K562 (cell line): ENCODE measurements at regions not wholly inside any gene's neighbourhood (a gene's known extent, or its start where the extent isn't known, plus 50 kb on each side); places are given as distances from the start of the nearest gene placed in this dataset.

Experiments
- ATAC-seq: fragments of 200-7000 bp; cut with Tn5 transposase; 3 replicates; pipeline ENCODE4 v1.9.1; 2020; ENCODE audit warnings: moderate library complexity
- BruUV-seq: library from RNA; stranded (reverse); fragments of 400-500 nt; replicated peaks from 2 replicates; lab custom pipeline; 2021; lab: Mats Ljungman, UMichigan
- CTCF ChIA-PET: fragments of 300-600 bp; formaldehyde crosslinking; extraction: SDS; loops from one replicate; lab custom pipeline; 2021; ENCODE audit warnings: low intra/inter-chr PET ratio; lab: Yijun Ruan, JAX
- POLR2A ChIA-PET: fragments of 300-600, 350-650 bp; sonication (Branson Sonifier 250); formaldehyde crosslinking; extraction: SDS; loops from one replicate; lab custom pipeline; 2021; ENCODE audit warnings: antibody characterized with exemption, inconsistent platforms; lab: Yijun Ruan, JAX
- DNase-seq, 4 experiments: peaks; one replicate each; pipeline versions ENCODE4 v3.0.0 to v3.0.0-alpha.2; 2011 to 2018; ENCODE audit warnings: low spot score in 3 of 4, mixed read lengths in 3 of 4; ENCODE audit errors: extremely low read depth in 1 of 4
- FAIRE-seq: peaks from 2 replicates; lab custom pipeline; 2011; peaks lifted over from hg19 to GRCh38; lab: Jason Lieb, UNC
- H2AFZ ChIP-seq: 2 replicates; pipeline ENCODE4 v1.6.0; 2011; ENCODE audit warnings: low read depth, low read length, control low read depth, inconsistent platforms
- H3K27ac ChIP-seq: fragments of 200-600 bp; 3 replicates; pipeline ENCODE4 v1.8.0; 2011; ENCODE audit warnings: low read depth, mild to moderate bottlenecking, control low read depth, inconsistent platforms, low read length, moderate library complexity, mixed read lengths; ENCODE audit errors: extremely low read depth
- H3K27me3 ChIP-seq, 2 experiments: fragments of 300-600 bp in 1 of 2; 2 replicates in 1 of 2; 3 replicates in 1 of 2; pipeline versions ENCODE4 v1.6.0 to v1.8.0; 2011; ENCODE audit warnings: inconsistent platforms in 2 of 2, low read length in 2 of 2, mild to moderate bottlenecking in 1 of 2, mixed read lengths in 1 of 2, moderate library complexity in 1 of 2; ENCODE audit not compliant: control insufficient read depth in 2 of 2, insufficient read depth in 2 of 2
- H3K36me3 ChIP-seq: fragments of 300-600 bp; 3 replicates; pipeline ENCODE4 v1.8.0; 2011; ENCODE audit warnings: mild to moderate bottlenecking, low read length, inconsistent platforms; ENCODE audit not compliant: control insufficient read depth, insufficient read depth
- H3K4me1 ChIP-seq, 2 experiments: fragments of 200-600 bp in 1 of 2; replicated peaks in 1 of 2; 2 replicates in 1 of 2; 3 replicates in 1 of 2; pipeline versions ENCODE4 v1.5.1 to v1.8.0; 2011; ENCODE audit warnings: inconsistent platforms in 2 of 2, low read length in 2 of 2, mild to moderate bottlenecking in 1 of 2, mixed read lengths in 1 of 2, moderate library complexity in 1 of 2; ENCODE audit not compliant: control insufficient read depth in 2 of 2, insufficient read depth in 2 of 2
- H3K4me2 ChIP-seq: 2 replicates; pipeline ENCODE4 v1.6.1; 2011; ENCODE audit warnings: low read length, control low read depth, inconsistent platforms, mixed read lengths; ENCODE audit not compliant: insufficient read depth
- H3K4me3 ChIP-seq: fragments of 200-600 bp; sonication (generic), shearing (Covaris generic); 2 replicates; pipeline ENCODE4 v1.5.1; 2016; ENCODE audit warnings: control low read depth, inconsistent platforms
- H3K79me2 ChIP-seq: fragments of 200-600 bp; 3 replicates; pipeline ENCODE4 v1.8.0; 2011; ENCODE audit warnings: low read length, inconsistent platforms; ENCODE audit not compliant: control insufficient read depth, insufficient read depth
- H3K9ac ChIP-seq, 2 experiments: 2 replicates each; pipeline versions ENCODE4 v1.6.0 to v1.6.1; 2011; ENCODE audit warnings: low read depth in 2 of 2, low read length in 2 of 2, control low read depth in 1 of 2, inconsistent platforms in 1 of 2, mild to moderate bottlenecking in 1 of 2, mixed read lengths in 1 of 2; ENCODE audit not compliant: insufficient read depth in 1 of 2
- H3K9me1 ChIP-seq: one replicate; pipeline ENCODE4 v1.6.0; 2011; ENCODE audit warnings: inconsistent platforms, mild to moderate bottlenecking, low read length, moderate library complexity; ENCODE audit not compliant: control insufficient read depth, insufficient read depth
- H3K9me3 ChIP-seq: replicated peaks from 2 replicates; pipeline ENCODE4 v1.5.1; 2011; ENCODE audit warnings: low read depth, low read length, inconsistent platforms; ENCODE audit not compliant: control insufficient read depth, insufficient read depth
- H4K20me1 ChIP-seq: replicated peaks from 2 replicates; pipeline ENCODE4 v1.6.1; 2011; ENCODE audit warnings: low read length, inconsistent platforms, mixed read lengths; ENCODE audit not compliant: control insufficient read depth, insufficient read depth
- CBX1 ChIP-seq: sonication (generic); IDR thresholded peaks from 2 replicates; pipeline ENCODE4 v1.6.1; 2016; ENCODE audit warnings: antibody characterized with exemption, low read depth, mild to moderate bottlenecking
- FOXA1 ChIP-seq: fragments of 450-650 bp; IDR thresholded peaks from 2 replicates; pipeline ENCODE4 v1.6.1; 2016; ENCODE audit warnings: mild to moderate bottlenecking, borderline replicate concordance
- HMBOX1 ChIP-seq: sonication (generic); IDR thresholded peaks from 2 replicates; pipeline ENCODE4 v1.6.1; 2016
- HNRNPL ChIP-seq: fragments of 200-400 bp; formaldehyde crosslinking; IDR thresholded peaks from 2 replicates; pipeline ENCODE4 v1.6.1; 2017; ENCODE audit warnings: low read depth, mild to moderate bottlenecking, low read length
- MAFK ChIP-seq: IDR thresholded peaks from 2 replicates; pipeline ENCODE4 v1.6.1; 2011; ENCODE audit warnings: low read length, improper control_type of control experiment
- NFE2L1 ChIP-seq: fragments of 450-650 bp; IDR thresholded peaks from 2 replicates; pipeline ENCODE4 v1.6.1; 2016; ENCODE audit warnings: missing genetic modification characterization, low read depth, mild to moderate bottlenecking, missing compliant biosample characterization, moderate library complexity, borderline replicate concordance
- SMAD4 ChIP-seq: fragments of 250-450 bp; sonication (Bioruptor Pico); conservative IDR thresholded peaks from 2 replicates; pipeline ENCODE4 v1.8.0; 2021; ENCODE audit warnings: inconsistent platforms, mild to moderate bottlenecking, moderate library complexity
- SNIP1 ChIP-seq: fragments of 450-650 bp; IDR thresholded peaks from 2 replicates; pipeline ENCODE4 v1.7.1; 2017; ENCODE audit warnings: low read depth, mild to moderate bottlenecking
- TCF7 ChIP-seq: sonication (generic); IDR thresholded peaks from 2 replicates; pipeline ENCODE4 v1.6.1; 2016; ENCODE audit warnings: antibody characterized with exemption, borderline replicate concordance
- ZBTB40 ChIP-seq, 2 experiments: fragments of 450-650 bp in 1 of 2; sonication (generic) in 1 of 2; formaldehyde crosslinking in 1 of 2; IDR thresholded peaks; 2 replicates each; pipeline versions ENCODE4 v1.7.1 to v1.9.0; 2016 to 2022; ENCODE audit warnings: inconsistent platforms in 1 of 2, mild to moderate bottlenecking in 1 of 2, missing genetic modification reagents in 1 of 2
- ZNF347 ChIP-seq: fragments of 450-650 bp; formaldehyde crosslinking; IDR thresholded peaks from 2 replicates; pipeline ENCODE4 v1.4.0; 2020; ENCODE audit warnings: low read depth, mild to moderate bottlenecking, moderate library complexity
- ZNF561 ChIP-seq: fragments of 450-650 bp; formaldehyde crosslinking; conservative IDR thresholded peaks from 2 replicates; pipeline ENCODE4 v1.4.0; 2020; ENCODE audit warnings: mild to moderate bottlenecking, moderate library complexity
- WGBS: fragments of 100-300 bp; shearing (Covaris generic); methylation state at CpG from one replicate; pipeline ENCODE4 v1.1.6; 2016; ENCODE audit warnings: low coverage, mixed read lengths; ENCODE audit not compliant: insufficient coverage; ENCODE audit errors: missing lambda C conversion rate; 5-methylcytosine and 5-hydroxymethylcytosine counted together
- in situ Hi-C: fragments of 300-500 bp; cut with MboI; formaldehyde crosslinking; loops from 4 replicates; pipeline ENCODE4 v1.15.0; 2018; ENCODE audit warnings: inconsistent platforms, mixed read lengths
- intact Hi-C: fragments of 100-400 bp; cut with micrococcal nuclease; formaldehyde crosslinking; loops from 2 replicates; pipeline ENCODE4 v1.14.2; 2022

- no peak overlapping the region for H3K4me2 ChIP-seq
- H3K4me3 ChIP-seq, result no peak overlapping the region
- ChIA-PET POLR2A (no interaction called here), CTCF (no interaction called here)
- H3K27me3 ChIP-seq, result no peaks in the 10 kb centered on the region
- H3K27ac ChIP-seq, result no peak overlapping the region
- H3K36me3 ChIP-seq, result no peaks in the 10 kb centered on the region
- no peaks in the 10 kb centered on the region for H4K20me1 ChIP-seq
- no peak for ATAC-seq
- no peak for DNase-seq
- in situ Hi-C loops, result no loop called here
- H3K4me1 ChIP-seq, result no peaks in the 10 kb centered on the region
- no peaks in the 10 kb centered on the region for H3K79me2 ChIP-seq
- no TSS peak for BruUV-seq
- intact Hi-C loops, result no loop called here
- FAIRE-seq, result no peak
- WGBS, result 0% methylated on average over 2 of the region's 2 CpGs
- H2AFZ ChIP-seq, result no peak overlapping the region
- H3K9me1 ChIP-seq, result no peaks in the 10 kb centered on the region
- no peaks in the 10 kb centered on the region for H3K9me3 ChIP-seq
- no peak overlapping the region for H3K9ac ChIP-seq
- TF ChIP-seq HNRNPL (no peak), TCF7 (no peak), MAFK (no peak), FOXA1 (no peak), CBX1 (no peak), HMBOX1 (no peak), SMAD4 (CRISPR knock-in tag) (no peak), ZNF347 (no peak), NFE2L1 (tag) (no peak), SNIP1 (no peak), ZBTB40 (IDR thresholded peaks at IDR 0.05) (no peak), ZBTB40 (CRISPR knock-in tag; IDR thresholded peaks at IDR 0.05) (no peak), ZNF561 (no peak)
Measured at GRCh38 chr9:1261266-1261665, 211.1 kb downstream of the DMRT2 start.
